RPMI7951 (cell line): ENCODE measurements at regions not wholly inside any gene's neighbourhood (a gene's known extent, or its start where the extent isn't known, plus 50 kb on each side); places are given as distances from the start of the nearest gene placed in this dataset.

ENCODE experiments used
- DNase-seq: peaks from one replicate; pipeline ENCODE4 v3.0.0-alpha.2; 2012; ENCODE audit warnings: low read depth

DNA sequence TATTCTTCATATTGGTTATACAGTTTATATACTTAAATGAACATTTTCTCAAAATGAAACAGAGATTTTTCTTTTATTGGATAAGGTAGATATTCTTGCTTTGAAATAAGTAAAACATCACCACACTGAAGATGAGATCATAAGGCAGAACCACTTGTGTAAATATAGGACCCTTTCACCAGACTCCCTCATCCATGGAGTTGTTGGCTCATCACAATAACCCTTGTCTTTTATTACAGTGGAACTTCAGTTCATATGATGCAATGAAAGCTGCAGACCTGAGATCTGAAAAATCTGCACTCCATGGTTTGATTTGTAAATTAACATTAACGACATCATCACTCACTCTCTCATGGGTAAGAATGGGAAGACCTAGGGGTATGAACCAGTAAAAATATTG is 51.9 kb upstream of the DBX2 start:
- no peak for DNase-seq

DNA sequence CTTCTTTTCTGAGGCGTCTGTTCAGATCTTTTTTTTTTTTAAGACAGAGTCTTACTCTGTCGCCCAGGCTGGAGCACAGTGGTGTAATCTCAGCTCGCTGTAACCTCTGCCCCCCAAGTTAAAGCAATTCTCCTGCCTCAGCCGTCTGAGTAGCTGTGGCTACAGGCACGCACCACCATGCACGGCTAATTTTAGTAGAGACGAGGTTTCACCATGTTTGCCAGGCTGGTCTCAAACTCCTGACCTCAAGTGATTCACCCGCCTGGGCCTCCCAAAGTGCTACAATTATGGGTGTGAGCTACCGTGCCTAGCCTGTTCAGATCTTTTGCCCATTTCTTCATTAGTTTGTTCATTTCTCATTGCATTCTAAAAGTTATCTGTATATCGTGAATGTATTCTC is 55.1 kb upstream of the DBX2 start:
- DNase-seq: no peak

DNA sequence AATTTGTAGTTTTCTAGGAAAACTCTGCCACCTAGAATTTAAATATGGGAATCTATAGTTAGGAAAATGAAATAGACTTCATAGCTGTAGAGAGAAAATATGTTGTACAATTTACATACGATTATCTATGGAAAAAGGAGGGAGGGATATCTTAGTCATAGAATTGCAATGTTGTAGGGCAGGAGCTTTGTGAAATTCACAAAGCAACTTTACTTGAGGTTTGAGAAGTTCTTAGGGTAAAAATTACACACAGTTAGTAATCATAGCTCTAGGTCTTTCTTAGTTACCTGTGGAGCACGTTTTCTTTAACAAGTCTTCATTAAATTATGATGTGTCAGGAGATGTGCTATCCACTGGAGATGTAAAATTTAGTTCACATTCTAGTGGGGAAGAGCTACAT is 61.4 kb upstream of the DBX2 start:
- DNase-seq: no peak

DNA sequence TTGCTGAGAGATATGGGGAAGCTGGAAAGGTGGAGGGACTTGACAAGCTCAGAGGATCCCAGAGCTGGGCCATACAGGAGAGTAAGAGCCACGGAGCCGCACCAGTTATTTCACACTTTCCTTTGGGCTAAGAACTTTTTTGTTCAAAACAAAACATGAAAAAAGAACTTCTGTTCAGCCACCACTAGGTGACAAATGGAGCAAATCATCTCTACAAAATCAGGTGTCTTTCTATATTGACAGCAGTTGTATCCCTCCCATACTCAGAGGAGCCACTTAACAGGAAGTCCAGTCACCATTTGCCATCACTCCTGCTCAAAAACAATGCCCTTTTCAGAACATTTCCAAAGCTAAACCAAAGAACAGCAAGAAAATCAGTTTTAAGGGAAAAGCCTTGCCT is 70.3 kb upstream of the DBX2 start:
- no peak for DNase-seq

DNA sequence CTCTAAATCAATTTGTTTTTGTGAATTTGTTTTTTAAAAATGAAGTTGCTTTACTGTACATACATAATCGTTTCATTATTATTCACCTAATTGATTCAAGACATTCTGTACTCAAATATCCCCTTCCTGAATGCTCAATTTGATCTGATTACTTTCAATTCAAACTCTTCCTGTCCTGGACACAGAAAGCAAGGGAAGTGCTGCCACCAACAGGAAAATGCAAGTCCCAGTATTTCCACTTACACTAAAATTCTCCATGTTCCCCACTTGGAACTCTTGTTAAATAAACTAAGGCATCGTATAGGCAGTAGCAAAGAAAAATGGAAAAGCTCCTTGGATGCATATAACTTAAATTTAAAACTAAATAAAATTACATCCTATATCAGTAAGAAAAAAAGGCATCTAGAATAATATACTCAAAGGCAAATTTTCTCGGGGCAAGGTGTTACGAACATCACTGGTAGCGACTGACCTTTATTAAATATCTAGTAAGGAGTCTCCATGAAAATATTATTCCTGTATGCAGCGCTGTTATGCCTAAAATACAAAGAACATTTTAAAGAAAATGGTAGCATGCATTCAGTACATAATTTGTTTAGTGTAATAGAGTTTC is 72.0 kb upstream of the DBX2 start:
- DNase-seq: peak; percentile 31

DNA sequence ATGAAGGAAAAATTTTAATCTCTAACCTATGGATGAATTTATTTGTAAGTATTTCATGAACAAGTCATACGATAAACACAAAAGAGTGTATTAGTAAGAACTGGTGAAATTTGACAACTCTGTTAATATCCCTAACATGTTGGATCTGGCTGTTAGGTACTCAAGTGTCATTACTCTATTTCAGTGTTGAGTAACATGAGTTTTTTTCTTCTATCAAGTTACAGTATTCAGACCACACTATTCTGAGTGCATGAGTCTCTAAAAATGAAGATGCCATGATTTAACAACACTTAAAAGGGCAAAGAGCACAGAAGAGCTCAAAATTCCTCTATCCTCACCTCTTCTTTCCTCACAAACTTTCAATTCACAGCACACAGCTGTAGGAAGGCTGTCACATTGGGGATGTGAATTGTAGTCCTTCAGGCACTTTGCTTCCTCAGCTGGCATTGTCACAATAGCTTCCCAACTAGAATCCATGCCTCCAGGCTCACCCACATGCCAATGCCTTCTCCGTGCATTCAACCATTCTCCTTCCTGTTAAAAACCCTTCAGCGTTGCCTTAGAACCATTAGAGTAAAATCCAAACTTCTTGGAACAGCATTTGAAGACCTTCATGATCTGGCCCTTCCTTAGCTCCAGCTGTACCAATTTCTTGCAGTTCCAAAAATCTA is 73.7 kb upstream of the DBX2 start:
- no peak for DNase-seq

DNA sequence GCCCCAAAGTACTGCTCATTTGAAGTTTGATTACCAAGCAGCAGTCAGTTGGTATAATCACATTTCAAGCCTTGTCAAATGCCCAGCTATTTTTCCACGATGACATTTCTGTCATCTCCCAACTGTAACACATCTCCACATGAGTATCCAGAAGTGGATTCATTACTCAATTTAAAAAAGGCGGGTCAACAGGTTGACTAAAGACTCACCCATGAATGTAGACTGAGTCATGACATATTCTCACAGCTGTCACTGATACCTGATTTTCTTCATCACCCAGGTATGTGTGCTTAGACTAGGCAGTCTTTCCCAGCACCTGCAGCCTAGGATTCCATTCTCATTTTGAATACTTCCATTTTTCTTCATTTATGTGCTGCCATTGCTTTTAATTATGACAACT is 75.1 kb upstream of the DBX2 start:
- no peak for DNase-seq

DNA sequence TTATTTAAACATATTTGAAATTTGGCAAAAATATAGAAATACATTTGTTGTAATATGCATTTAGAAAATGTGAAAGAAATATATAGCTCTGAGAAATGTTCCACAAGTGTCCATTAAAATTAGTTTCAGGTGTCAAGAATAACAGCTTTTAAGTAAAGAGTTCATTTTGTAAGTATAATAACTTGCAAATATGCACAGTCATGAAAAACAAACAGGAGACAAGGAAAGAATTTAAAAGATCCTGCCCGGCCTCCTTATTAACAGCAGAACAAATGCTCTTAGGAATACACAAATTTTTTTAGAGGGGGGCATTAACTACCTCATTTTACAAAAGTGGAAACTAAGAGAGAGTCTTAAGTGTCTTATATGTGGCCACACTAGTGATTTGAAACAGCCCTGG is 77.7 kb upstream of the DBX2 start:
- DNase-seq: no peak

DNA sequence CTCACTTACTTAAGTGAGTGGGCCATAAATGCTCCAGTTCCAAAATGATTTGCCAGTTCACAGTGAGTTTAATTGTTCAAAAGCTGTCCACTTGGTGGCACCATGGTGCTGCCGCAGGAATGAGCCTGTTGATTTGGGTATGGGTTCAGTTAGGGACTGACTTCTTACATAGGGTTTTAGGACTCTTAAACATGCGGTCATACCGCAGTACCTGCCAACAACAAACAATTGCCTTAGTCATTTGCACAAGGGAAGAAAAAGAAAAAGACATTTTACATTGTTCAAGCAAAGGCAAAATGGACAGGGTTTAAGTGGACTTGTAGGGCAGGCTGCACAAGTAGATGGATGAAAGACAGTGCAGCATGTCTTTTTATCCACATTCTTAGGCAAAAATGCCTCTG is 80.0 kb upstream of the DBX2 start:
- DNase-seq: peak; percentile 50

DNA sequence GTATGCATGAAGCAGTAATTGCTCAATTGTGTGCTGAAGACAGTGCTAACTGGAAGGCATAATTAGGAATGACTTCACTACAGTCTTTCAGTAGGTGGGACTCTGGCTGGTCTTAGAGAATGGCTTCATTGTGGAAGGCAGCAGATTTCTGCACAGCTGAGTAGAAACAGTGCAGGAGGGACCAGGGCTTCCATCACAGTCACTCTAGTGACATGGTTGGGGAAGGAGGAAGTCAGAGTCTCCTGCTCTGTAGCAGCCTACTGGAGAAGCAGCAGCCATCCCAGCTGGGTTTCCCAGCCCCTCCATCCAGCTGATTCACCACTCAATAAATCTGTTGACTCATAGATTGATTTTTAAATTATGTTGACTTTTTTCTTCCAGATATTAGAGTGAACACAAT is 80.6 kb upstream of the DBX2 start:
- no peak for DNase-seq

DNA sequence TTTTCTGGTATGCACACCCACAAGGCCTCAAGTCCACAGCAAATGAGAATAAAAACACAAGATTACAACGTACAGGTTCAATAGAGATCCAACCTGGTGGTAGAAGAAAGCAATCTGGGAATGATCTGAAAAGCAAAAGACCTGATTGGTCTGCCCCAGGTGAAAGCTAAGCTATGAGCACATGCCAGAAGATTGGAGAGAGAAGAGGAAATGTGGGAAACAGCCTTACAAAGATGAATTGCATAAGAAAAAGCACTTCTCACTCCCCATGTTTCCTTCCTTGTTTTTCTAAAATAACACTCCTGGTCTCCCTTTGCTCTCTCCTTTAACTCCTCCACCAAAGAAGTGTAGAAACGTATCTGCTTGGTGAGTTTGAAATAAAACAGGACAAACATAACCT is 77.3 kb upstream of the ANO6 start:
- no peak for DNase-seq

DNA sequence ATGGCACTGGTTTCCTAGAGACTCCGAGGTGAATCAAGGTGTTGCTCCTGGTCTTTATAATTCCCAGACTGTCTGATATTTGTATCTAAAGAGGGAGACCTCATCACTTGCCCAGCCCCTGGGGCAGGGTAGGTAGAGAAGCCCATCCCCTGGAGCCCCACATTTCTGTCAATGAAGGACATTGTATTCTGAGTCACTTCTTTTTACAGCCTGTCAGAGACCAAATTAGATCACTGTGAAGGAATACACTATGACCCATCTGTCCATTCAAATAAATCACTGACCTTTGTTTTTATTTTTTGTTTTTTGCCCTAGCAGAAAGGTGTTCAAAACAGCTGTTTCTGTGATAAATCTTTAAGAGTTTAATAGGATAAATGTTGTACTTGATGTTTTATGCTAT is 67.9 kb upstream of the ANO6 start:
- DNase-seq: no peak

DNA sequence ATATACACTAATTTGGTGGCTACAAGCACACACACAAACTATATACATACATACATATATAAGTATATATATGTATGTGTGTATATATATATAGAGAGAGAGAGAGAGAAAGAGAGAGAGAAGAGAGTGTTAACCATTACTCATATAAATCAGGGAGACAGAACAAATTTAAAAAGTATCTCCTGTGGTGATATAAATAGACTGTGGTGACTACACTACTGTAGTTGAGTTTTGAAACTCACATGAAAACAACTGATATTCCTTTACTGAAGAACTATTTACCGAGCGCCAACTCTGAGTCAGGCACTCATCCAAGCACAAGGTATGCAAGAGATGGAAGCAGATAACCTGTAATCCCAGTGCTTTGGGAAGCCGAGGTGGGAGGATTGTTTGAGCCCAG is 67.3 kb upstream of the ANO6 start:
- no peak for DNase-seq

DNA sequence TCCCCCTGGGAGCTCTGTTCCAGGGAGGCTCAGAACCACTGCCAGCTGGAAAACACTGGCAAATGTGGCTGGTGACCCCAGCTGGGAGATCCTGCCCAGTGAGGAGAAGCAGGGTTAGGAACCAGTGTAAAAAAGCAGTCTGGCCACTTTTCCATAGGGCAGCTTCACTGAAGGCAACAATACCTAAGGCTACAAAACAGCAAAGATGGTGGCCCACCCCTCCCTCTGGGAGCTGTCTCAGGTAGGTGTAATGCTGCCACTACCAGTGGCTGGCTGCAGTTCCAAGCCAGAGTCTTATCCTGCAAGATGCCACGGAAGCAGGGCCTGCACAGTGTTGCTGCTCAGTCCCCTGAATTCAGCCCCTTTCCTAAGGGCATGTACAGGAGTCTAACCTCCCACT is 50.6 kb upstream of the ANO6 start:
- DNase-seq: no peak

DNA sequence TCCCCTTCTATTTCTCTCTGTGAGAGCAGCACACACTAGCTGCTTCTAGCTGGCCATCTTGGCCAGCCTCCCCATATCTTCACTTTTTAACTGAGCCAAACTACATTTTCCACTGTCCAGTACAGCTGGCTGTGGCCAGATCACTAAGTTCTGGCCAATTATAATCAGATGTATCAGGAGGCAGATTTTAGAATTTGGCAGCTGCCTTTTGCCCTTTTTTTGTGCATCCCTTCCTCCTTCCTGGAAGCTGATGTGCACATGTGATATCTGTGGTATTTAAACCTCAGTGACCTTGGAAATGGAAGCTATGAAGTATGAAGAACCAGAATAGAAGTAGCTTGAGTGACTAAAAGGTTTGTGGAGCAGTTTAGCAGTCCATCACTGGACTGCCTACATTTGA is 49.8 kb upstream of the ANO6 start:
- DNase-seq: no peak
